HG03097 (cell line): ENCODE measurements at regions not wholly inside any gene's neighbourhood (a gene's known extent, or its start where the extent isn't known, plus 50 kb on each side); places are given as distances from the start of the nearest gene placed in this dataset.
A peak's percentile ranks its signal among the peaks of the same experiment; 100 is the strongest.

Experiments
- ATAC-seq: cut with Tn5 transposase; IDR thresholded peaks from one replicate; pipeline ENCODE4 v1.9.1; 2021; ENCODE audit not compliant: unreplicated experiment, low FRiP score

- ATAC-seq = no peak
Observed at GRCh38 chr10:110373857-110374654, 69.3 kb upstream of the SMNDC1 start.

- ATAC-seq = no peak
Observed at GRCh38 chr10:110375121-110375520, 70.4 kb upstream of the SMNDC1 start.

- no peak for ATAC-seq
Observed at GRCh38 chr10:110376021-110376766, 71.5 kb upstream of the SMNDC1 start.

GRCh38 chr10:110376767-110377160 lies 72.0 kb upstream of the SMNDC1 start:
- ATAC-seq = no peak

DNA sequence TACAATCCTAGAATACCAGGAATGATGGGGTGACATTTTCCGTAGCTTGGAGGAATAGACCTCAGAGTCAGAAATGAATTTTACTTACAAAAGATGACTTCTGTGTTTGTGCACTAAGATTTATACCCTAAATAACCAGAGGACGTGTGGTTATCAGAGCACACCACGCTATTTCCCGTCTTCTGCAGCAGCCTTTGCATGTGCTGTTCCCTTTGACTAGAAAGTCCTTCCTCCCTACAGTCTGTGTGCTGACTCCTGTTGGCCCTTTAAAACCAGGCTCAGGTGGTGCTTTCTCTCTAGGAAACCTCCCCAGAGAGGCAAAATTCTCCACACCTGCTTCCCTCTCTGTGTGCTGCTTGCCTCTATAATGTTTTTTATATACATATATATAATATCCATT lies 73.3 kb upstream of the SMNDC1 start:
- ATAC-seq = no peak

GRCh38 chr10:110378533-110379108 lies 73.9 kb upstream of the SMNDC1 start:
- no peak for ATAC-seq

DNA sequence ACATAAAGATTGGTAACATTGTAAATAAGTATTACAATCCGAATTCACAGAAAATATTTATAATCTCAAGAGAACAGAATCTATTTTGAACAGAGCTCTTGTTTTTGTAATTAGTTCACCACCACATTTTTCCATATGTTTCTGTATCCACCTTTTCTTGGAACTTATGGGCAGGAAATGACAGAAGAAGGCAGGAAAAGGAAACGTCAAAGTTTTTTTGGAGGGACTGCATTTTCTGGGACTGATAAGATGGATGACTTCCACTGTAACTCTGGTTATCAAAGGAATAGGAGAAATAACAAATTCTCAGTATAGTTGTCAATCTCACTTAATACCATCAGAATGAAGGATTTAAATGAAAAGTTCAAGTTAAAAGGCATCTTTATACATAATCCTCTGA lies 75.1 kb upstream of the SMNDC1 start:
- ATAC-seq = no peak

DNA sequence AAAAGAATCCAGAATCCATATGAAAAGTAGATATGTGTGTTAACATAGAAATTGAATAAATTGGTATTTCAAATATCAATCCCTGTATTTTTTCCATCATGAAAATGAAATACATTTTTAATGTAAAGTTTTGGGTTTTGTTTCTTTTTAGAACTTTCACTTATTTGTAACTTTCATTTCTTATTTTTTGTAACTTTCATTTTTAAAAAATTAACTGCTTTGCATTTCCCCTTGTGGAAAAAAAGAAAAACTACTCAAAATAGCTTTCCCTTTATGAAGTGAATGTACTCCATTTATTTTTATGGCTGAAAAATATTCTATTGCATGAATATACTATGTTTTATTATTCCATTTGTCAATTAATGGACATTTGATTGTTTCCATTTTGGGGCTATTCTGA lies 75.6 kb upstream of the SMNDC1 start:
- ATAC-seq = no peak

GRCh38 chr10:110382695-110383094 lies 78.0 kb upstream of the SMNDC1 start:
- ATAC-seq = no peak

- ATAC-seq = no peak
Observed at GRCh38 chr10:110387617-110387982, 82.9 kb upstream of the SMNDC1 start.

DNA sequence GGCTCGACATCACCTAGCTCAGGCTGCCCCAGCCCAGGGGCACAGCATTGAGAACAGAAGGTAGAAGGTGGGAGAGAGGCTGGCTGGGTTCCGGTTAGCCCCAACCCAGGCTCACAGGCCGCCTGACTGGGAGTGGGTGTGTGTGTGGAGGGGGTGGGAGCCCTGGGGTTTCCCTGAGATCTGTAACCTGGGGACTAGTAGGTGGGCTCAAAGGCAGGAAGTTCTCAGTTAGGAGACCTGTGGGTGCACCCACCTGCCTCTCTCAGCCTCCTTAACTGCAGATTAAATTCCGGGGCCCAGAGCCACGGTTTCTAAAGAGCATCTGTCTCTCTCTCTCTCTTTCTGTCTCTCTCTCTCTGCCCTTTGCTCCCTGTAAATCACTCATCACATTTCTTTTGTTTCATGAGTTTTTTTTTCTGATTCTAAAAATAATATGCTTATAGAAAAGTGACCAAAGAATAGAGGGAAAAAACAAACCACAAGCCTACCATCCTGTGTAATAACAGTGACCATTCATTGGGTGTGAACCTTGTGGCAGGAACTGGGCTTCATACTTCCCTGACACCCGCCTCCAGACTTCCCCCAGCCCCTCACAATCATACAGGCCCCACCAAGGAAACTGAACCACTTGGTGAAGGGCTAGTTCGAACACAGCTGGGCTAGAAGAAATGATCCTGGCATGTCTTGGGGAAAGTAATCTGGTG lies 83.4 kb upstream of the SMNDC1 start:
- ATAC-seq = peak; percentile 87

DNA sequence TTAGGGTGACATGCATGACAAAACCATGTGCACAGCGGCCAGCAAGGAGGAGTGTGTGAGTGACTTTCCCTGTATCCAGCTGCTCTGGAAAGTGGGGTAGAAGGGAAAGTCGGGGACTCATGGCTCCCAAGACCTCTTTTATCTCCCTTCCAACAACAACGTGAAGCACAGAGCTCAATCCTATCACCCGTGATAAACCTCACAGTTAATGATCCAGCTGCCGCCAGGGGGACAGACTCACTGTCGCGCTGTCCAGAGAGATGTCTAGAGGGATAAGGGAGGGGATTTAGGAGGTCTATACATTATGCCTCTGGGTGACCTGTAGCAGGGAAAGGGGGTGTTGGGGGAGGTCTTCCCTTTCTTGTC lies 84.0 kb upstream of the SMNDC1 start:
- ATAC-seq = no peak

GRCh38 chr10:110389255-110389654 lies 84.5 kb upstream of the SMNDC1 start:
- no peak for ATAC-seq

DNA sequence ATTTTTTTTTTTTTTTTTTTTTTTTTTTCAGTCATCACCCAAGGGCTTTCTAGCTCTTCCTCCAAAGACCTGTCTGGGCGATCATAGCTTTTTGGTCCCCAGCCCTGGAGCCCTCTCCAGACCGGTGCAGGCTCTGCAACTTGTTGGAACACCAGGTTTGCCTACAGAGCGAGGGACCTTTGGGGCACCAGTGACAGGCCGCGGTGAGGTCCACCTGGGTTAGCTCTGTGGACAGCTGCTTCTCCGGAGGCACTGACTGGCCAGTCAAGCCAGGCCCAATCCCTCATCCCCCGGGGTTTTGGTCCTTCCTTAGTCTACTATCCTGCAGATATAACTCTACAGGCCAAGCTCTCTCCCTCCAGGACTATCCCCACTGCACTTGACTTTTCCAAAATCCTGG lies 86.8 kb upstream of the SMNDC1 start:
- ATAC-seq = no peak

- ATAC-seq = no peak
Observed at GRCh38 chr10:110392121-110392520, 87.4 kb upstream of the SMNDC1 start.

DNA sequence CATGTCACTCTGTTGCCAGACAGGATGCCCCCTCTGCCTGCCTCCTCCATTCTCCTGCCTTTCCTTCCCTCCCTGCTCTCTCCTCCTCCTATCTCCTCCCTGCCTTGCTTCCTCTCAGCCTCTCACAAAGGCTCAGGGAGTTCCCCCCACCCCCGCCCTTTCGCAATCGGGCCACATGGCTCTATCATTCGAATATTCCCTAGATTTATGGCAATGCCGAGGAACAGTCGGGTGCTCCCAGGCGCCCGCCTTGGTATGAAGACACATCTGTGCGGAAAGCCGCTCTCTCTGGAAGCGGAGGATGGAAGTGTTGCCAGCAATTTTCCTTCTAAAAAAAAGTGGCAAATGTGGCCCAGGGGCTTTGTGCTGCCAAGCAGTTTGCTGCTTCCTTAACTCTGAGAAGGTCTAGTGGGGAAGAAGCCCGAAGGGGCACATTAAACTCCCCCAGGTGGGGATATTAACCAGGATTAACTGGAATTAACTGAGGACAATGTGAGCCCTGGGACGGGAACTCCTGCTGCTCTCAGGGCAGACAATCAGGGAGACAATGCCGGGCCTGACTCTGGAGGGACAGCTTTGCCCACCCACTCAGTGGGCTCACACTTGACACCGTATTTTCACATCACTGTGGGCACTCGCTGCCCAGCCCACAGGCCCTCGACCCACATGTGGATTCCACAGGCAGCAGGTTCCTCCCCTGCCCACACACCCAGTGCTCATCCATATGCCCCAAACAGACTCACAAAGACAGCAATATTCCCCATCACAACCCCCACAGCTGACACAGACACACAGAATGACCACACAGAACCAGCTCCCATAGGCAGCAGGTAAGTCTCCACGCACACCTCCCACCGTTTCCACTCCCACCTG lies 88.4 kb upstream of the SMNDC1 start:
- ATAC-seq = no peak

- no peak for ATAC-seq
Observed at GRCh38 chr10:110393866-110394265, 89.1 kb upstream of the SMNDC1 start.

- ATAC-seq = no peak
Observed at GRCh38 chr10:110394296-110394695, 89.6 kb upstream of the SMNDC1 start.

GRCh38 chr10:110394898-110395297 lies 90.2 kb upstream of the SMNDC1 start:
- no peak for ATAC-seq
